ENCODE measurements at regions not wholly inside any gene's neighbourhood (a gene's known extent, or its start where the extent isn't known, plus 50 kb on each side); places are given as distances from the start of the nearest gene placed in this dataset.

- no peak for TF ChIP-seq CTCF (IDR thresholded peaks at IDR 0.05)
- Histone ChIP-seq H3K36me3 (no peaks in the 10 kb centered on the region), H3K4me1 (no peaks in the 10 kb centered on the region), H3K4me3 (no peak overlapping the region), H3K27me3 (no peaks in the 10 kb centered on the region), H3K27ac (no peak overlapping the region), H3K9me3 (no peaks in the 10 kb centered on the region)
- no peak for DNase-seq (ENCODE audit: low spot score in 2 of 2)
- intact Hi-C loops (cut with DNase I), result no loop called here
Observed at GRCh38 chr16:56106527-56106926, 84.8 kb upstream of the GNAO1 start.

- H3K27me3 ChIP-seq, result no peaks in the 10 kb centered on the region
- no peak for TF ChIP-seq CTCF (IDR thresholded peaks at IDR 0.05)
- H3K9me3 ChIP-seq, result no peaks in the 10 kb centered on the region
- H3K4me1 ChIP-seq, result no peaks in the 10 kb centered on the region
- H3K36me3 ChIP-seq, result no peaks in the 10 kb centered on the region
- no peak overlapping the region for H3K4me3 ChIP-seq
- no peak for DNase-seq (ENCODE audit: low spot score in 2 of 2)
- no peak overlapping the region for H3K27ac ChIP-seq
- intact Hi-C loops (cut with DNase I), result no loop called here
Observed at GRCh38 chr16:56102906-56103305, 88.4 kb upstream of the GNAO1 start.

- no peak overlapping the region for H3K27ac ChIP-seq
- DNase-seq (ENCODE audit: low spot score in 2 of 2), result no peak
Observed at GRCh38 chr16:56102183-56102686, 89.1 kb upstream of the GNAO1 start.

GRCh38 chr16:56101480-56101879, 89.8 kb upstream of the GNAO1 start:
- H3K9me3 ChIP-seq, result no peaks in the 10 kb centered on the region
- no peaks in the 10 kb centered on the region for H3K4me1 ChIP-seq
- no peak for TF ChIP-seq CTCF (IDR thresholded peaks at IDR 0.05)
- H3K27me3 ChIP-seq, result no peaks in the 10 kb centered on the region
- H3K4me3 ChIP-seq, result no peak overlapping the region
- no peak for DNase-seq (ENCODE audit: low spot score in 2 of 2)
- intact Hi-C loops (cut with DNase I), result no loop called here
- H3K36me3 ChIP-seq, result no peaks in the 10 kb centered on the region
- no peak overlapping the region for H3K27ac ChIP-seq

More at GRCh38 chr16:56102183-56102686, 89.1 kb upstream of the GNAO1 start:
- intact Hi-C loops (cut with DNase I), result no loop called here
- Histone ChIP-seq H3K4me1 (no peaks in the 10 kb centered on the region), H3K36me3 (no peaks in the 10 kb centered on the region), H3K27me3 (no peaks in the 10 kb centered on the region), H3K4me3 (peak overlapping the region; percentile 23 to 53), H3K9me3 (no peaks in the 10 kb centered on the region)
- no peak for TF ChIP-seq CTCF (IDR thresholded peaks at IDR 0.05)

GRCh38 chr16:56097306-56097705, 94.0 kb upstream of the GNAO1 start:
- no peaks in the 10 kb centered on the region for H3K4me1 ChIP-seq
- H3K9me3 ChIP-seq, result no peaks in the 10 kb centered on the region
- intact Hi-C loops (cut with DNase I), result no loop called here
- no peak for DNase-seq (ENCODE audit: low spot score in 2 of 2)
- H3K36me3 ChIP-seq, result no peaks in the 10 kb centered on the region
- no peak for TF ChIP-seq CTCF (IDR thresholded peaks at IDR 0.05)
- no peak overlapping the region for H3K27ac ChIP-seq
- no peaks in the 10 kb centered on the region for H3K27me3 ChIP-seq
- H3K4me3 ChIP-seq, result no peak overlapping the region

GRCh38 chr16:56094231-56094630, 97.1 kb upstream of the GNAO1 start:
- Histone ChIP-seq H3K4me3 (no peak overlapping the region), H3K27me3 (no peaks in the 10 kb centered on the region), H3K27ac (no peak overlapping the region), H3K36me3 (no peaks in the 10 kb centered on the region), H3K9me3 (no peaks in the 10 kb centered on the region), H3K4me1 (no peaks in the 10 kb centered on the region)
- no peak for DNase-seq (ENCODE audit: low spot score in 2 of 2)
- intact Hi-C loops (cut with DNase I), result no loop called here
- TF ChIP-seq CTCF (IDR thresholded peaks at IDR 0.05), result no peak

Measured in ascending aorta (tissue), 2 donors.